ENCODE measurements at regions not wholly inside any gene's neighbourhood (a gene's known extent, or its start where the extent isn't known, plus 50 kb on each side); places are given as distances from the start of the nearest gene placed in this dataset.
"Not testable (repeated sequence)": the region's sequence is repeated elsewhere in the genome, so short reads cannot be mapped to it uniquely, and the experiment has no call there.

DNA sequence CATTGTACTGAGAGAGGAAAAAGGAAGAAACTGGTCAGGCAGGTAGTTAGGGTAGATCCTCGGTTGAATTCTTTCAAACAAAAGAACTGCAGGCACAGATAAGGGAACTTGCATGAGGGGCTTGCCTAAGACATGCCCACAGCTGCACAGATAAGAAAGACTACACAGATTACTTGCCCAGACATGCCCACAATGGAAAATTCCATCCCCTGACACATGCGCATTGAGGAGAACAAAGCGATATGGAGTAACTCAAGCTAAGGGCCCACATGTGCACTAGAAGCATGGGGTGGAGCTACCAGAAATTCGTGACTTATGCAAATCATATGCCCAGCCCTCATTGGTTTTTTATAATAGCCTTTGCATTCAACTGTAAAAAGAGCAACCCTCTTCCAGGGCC, 181.3 kb upstream of the ZNF521 start:
- no peak for DNase-seq (ENCODE audit: low read depth)
- TF ChIP-seq, protein P1, sequence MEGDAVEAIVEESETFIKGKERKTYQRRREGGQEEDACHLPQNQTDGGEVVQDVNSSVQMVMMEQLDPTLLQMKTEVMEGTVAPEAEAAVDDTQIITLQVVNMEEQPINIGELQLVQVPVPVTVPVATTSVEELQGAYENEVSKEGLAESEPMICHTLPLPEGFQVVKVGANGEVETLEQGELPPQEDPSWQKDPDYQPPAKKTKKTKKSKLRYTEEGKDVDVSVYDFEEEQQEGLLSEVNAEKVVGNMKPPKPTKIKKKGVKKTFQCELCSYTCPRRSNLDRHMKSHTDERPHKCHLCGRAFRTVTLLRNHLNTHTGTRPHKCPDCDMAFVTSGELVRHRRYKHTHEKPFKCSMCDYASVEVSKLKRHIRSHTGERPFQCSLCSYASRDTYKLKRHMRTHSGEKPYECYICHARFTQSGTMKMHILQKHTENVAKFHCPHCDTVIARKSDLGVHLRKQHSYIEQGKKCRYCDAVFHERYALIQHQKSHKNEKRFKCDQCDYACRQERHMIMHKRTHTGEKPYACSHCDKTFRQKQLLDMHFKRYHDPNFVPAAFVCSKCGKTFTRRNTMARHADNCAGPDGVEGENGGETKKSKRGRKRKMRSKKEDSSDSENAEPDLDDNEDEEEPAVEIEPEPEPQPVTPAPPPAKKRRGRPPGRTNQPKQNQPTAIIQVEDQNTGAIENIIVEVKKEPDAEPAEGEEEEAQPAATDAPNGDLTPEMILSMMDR (conservative IDR thresholded peaks at IDR 0.05; ENCODE audit: low read depth, low read length), result no peak
- H3K4me3 ChIP-seq (ENCODE audit: low read depth, low read length), result no peak overlapping the region

DNA sequence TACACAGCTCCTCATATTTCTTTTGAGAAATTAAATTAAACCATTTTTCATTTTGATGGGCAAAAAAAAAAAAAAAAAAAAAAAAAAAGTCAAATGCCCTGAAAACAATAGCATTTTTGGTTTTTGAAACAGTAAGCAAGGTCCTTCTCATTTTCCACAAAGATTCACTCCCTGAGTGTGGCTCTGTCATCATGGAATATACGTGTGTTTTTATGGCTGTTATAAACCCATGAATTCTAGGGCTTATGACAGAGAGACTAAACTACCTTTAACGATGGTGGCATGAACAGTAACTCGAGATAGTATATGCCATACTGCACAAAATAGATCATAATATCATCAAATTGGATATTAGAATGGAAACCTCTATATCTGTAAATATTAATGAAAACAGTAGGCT, 179.2 kb upstream of the ZNF521 start:
- TF ChIP-seq, protein P1 (conservative IDR thresholded peaks at IDR 0.05; ENCODE audit: low read depth, low read length), result no peak
- H3K4me3 ChIP-seq (ENCODE audit: low read depth, low read length), result no peak overlapping the region
- no peak for DNase-seq (ENCODE audit: low read depth)

GRCh38 chr18:25525789-25526188, 173.8 kb upstream of the ZNF521 start:
- not testable (repeated sequence) for DNase-seq (ENCODE audit: low read depth); H3K4me3 ChIP-seq (ENCODE audit: low read depth, low read length)

GRCh38 chr18:25518716-25519053, 166.7 kb upstream of the ZNF521 start:
- no peak for DNase-seq (ENCODE audit: low read depth)
- no peak overlapping the region for H3K4me3 ChIP-seq (ENCODE audit: low read depth, low read length)
- TF ChIP-seq, protein P1 (conservative IDR thresholded peaks at IDR 0.05; ENCODE audit: low read depth, low read length), result no peak

- TF ChIP-seq, protein P1 (conservative IDR thresholded peaks at IDR 0.05; ENCODE audit: low read depth, low read length), result no peak
- DNase-seq (ENCODE audit: low read depth), result no peak
- no peak overlapping the region for H3K4me3 ChIP-seq (ENCODE audit: low read depth, low read length)
Measured at GRCh38 chr18:25517881-25518715, 166.1 kb upstream of the ZNF521 start.

DNA sequence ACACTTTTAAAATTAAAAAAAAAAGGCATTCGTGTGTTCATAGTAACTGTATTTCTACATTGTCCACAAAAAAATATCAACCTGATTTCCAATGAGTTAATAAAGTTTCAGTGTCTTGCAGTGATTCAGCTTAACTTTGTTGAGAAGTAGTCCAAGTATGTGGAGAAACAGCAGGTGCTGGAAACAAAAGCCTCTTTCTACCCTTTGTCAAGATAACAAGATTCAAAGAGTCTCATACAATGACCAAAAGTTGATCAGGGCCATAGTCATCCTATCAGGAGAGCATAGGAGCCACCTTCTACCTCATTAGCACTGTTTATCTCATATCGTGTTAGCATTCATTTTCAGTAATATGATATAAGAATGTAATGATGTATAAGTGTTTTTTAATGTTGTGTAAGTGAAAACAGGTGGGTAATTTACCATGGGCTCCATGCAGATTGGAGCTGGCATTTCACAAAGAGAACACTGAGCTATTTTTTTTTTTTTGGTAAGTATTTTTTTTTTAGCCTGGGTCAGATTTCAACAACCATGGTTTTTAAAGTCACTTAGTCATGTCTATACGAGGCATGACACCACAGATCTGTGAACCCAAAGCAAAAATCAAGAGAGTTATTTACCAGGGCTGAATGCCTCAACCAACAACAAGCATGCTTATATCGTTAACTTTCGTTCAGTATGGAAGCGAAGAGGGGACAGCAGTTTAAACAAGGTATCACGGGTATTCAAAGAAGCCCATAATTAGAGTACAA, 165.0 kb upstream of the ZNF521 start:
- TF ChIP-seq, protein P1 (conservative IDR thresholded peaks at IDR 0.05; ENCODE audit: low read depth, low read length), result no peak
- H3K4me3 ChIP-seq (ENCODE audit: low read depth, low read length), result no peak overlapping the region
- no peak for DNase-seq (ENCODE audit: low read depth)

DNA sequence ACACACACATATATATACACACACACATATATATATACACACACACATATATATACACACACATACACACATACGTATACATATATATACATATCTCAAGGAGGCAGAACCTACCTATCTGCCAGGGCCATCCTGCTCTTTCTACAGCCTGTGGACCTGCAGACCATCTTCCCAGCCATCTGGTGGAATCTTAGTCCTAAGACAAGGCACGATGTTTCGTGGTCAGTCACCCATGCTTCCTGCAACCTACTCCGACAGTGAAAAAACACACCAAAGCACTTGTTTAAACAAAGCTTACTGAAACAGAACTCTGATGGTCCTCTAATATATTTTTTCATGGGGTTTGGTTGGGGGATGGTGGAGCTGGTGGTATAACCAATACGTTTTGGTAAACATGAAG, 164.2 kb upstream of the ZNF521 start:
- no peak for DNase-seq (ENCODE audit: low read depth)
- H3K4me3 ChIP-seq (ENCODE audit: low read depth, low read length), result no peak overlapping the region
- TF ChIP-seq, protein P1 (conservative IDR thresholded peaks at IDR 0.05; ENCODE audit: low read depth, low read length), result no peak
